Body of pancreas (tissue), 4 donors: ENCODE measurements at regions not wholly inside any gene's neighbourhood (a gene's known extent, or its start where the extent isn't known, plus 50 kb on each side); places are given as distances from the start of the nearest gene placed in this dataset.
"Not testable (repeated sequence)": the region's sequence is repeated elsewhere in the genome, so short reads cannot be mapped to it uniquely, and the experiment has no call there.

Experiments used
- ATAC-seq: fragments of 150-250 bp; one replicate; pipeline ENCODE4 v1.9.1; 2016
- DNase-seq, 4 donors: peaks; one replicate each; pipeline ENCODE4 v3.0.0-alpha.2; 2019
- H3K27ac ChIP-seq, 4 donors: fragments of 200-600 bp; sonication (generic); 1 replicate in 3 of 4; 2 replicates in 1 of 4; pipeline versions ENCODE4 v1.5.1 to v1.6.1; 2016 to 2019; ENCODE audit warnings: mild to moderate bottlenecking in 1 of 4, mixed read lengths in 1 of 4, moderate library complexity in 1 of 4
- H3K27me3 ChIP-seq, 2 donors: fragments of 200-600 bp; sonication (generic); one replicate each; pipeline ENCODE4 v1.6.0; 2016; ENCODE audit warnings: mild to moderate bottlenecking in 1 of 2
- H3K36me3 ChIP-seq, 2 donors: fragments of 200-600 bp; sonication (generic); replicated peaks in 1 of 2; 2 replicates each; pipeline ENCODE4 v1.5.1; 2016; ENCODE audit warnings: low read depth in 2 of 2; ENCODE audit not compliant: insufficient read depth in 1 of 2
- H3K4me1 ChIP-seq: fragments of 200-600 bp; sonication (generic); one replicate; pipeline ENCODE4 v1.6.0; 2016
- H3K4me3 ChIP-seq, 2 donors: fragments of 200-600 bp; sonication (generic); 1 replicate in 1 of 2; 2 replicates in 1 of 2; pipeline ENCODE4 v1.5.1; 2016 to 2019
- H3K9me3 ChIP-seq, 3 donors: fragments of 200-600 bp; sonication (generic); 1 replicate in 2 of 3; 2 replicates in 1 of 3; pipeline ENCODE4 v1.5.1; 2016
- CTCF ChIP-seq, 7 experiments: fragments of 450-650 bp in 4 of 7; fragments of 200-600 bp in 3 of 7; sonication (generic) in 3 of 7; IDR thresholded peaks; one replicate each; pipeline ENCODE4 v1.5.1; 2016 to 2019; ENCODE audit warnings: antibody characterized with exemption in 7 of 7
- POLR2A ChIP-seq, 3 donors: fragments of 450-650 bp; IDR thresholded peaks; one replicate each; pipeline ENCODE4 v1.6.1; 2016; ENCODE audit warnings: antibody characterized with exemption in 3 of 3, mild to moderate bottlenecking in 2 of 3
- WGBS, 2 donors: methylation state at CpG; one replicate each; pipeline ENCODE4 v1.1.5; 2017; 5-methylcytosine and 5-hydroxymethylcytosine counted together
- intact Hi-C: fragments of 100-400 bp; cut with DNase I; formaldehyde crosslinking; loops from one replicate; pipeline ENCODE4 v1.15.1; 2023

GRCh38 chr21:33139084-33139483 lies 69.1 kb downstream of the OLIG1 start:
- Histone ChIP-seq H3K27ac (no peak overlapping the region), H3K4me3 (no peak overlapping the region), H3K9me3 (no peaks in the 10 kb centered on the region), H3K27me3 (no peaks in the 10 kb centered on the region), H3K4me1 (no peaks in the 10 kb centered on the region), H3K36me3 (no peaks in the 10 kb centered on the region)
- TF ChIP-seq POLR2A (IDR thresholded peaks at IDR 0.05) (no peak), CTCF (IDR thresholded peaks at IDR 0.05) (no peak)
- ATAC-seq (no peak), DNase-seq (no peak)
- intact Hi-C loops: no loop called here
- WGBS, 2 donors: 47 to 48% methylated on average over 13 to 18 of the region's 18 CpGs

DNA sequence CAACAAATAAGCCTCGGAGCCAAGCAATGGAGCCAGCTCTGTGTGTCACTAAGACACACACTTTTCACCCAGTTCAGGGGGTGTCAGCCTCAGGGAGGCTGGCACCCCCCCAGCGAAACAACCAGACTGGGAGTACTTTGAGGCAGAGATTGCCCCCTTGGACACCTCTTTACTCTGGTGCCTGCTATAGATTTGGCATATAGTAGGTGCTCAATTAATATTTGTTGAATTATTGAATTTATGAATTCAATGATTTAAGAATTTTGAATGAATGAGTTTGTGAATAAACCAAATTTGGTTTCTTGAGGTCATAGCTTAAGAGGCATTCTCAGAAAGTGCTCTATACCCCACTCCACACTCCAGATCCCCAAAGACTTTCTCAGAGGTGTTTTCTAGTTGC lies 70.3 kb downstream of the OLIG1 start:
- no peak for ATAC-seq

DNA sequence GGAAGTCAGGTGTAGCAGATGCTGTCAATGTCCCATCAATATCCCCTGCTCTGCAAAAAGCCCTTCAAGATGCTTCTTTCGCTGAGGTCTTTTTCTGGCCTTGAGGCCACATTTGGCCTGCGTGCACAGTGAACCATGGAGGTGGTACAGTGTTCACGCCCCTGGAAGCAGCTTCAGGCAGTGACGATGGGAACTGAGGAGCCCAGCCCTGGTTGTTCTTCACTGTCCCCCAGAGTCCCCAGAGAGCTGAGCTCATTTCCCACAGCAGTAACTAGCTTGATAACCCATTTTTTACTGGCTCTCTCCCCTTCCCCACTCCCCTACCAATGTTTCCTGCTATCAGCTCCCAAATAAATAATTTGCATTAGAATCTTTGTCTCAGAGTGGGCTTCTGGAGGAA lies 76.5 kb downstream of the OLIG1 start:
- Histone ChIP-seq H3K36me3 (no peaks in the 10 kb centered on the region), H3K4me3 (no peak overlapping the region), H3K4me1 (no peaks in the 10 kb centered on the region), H3K9me3 (no peaks in the 10 kb centered on the region), H3K27ac (no peak overlapping the region), H3K27me3 (no peaks in the 10 kb centered on the region)
- TF ChIP-seq POLR2A (IDR thresholded peaks at IDR 0.05) (no peak), CTCF (IDR thresholded peaks at IDR 0.05) (no peak)
- DNase-seq: no peak
- intact Hi-C loops: no loop called here
- ATAC-seq: no peak
- 58 to 70% methylated on average over 4 of the region's 4 CpGs for WGBS, 2 donors

More for the DNA sequence above, 70.3 kb downstream of the OLIG1 start:
- no peak for TF ChIP-seq CTCF (IDR thresholded peaks at IDR 0.05)
- TF ChIP-seq POLR2A (IDR thresholded peaks at IDR 0.05): no peak
- intact Hi-C loops: no loop called here
- Histone ChIP-seq H3K27me3 (no peaks in the 10 kb centered on the region), H3K36me3 (no peaks in the 10 kb centered on the region), H3K9me3 (no peaks in the 10 kb centered on the region), H3K4me1 (no peaks in the 10 kb centered on the region), H3K27ac (no peak overlapping the region), H3K4me3 (no peak overlapping the region)
- no peak for DNase-seq
- WGBS, 2 donors: 55 to 68% methylated on average over 2 of the region's 2 CpGs

GRCh38 chr21:33149181-33149580 lies 79.2 kb downstream of the OLIG1 start:
- Histone ChIP-seq H3K36me3 (no peaks in the 10 kb centered on the region), H3K9me3 (no peaks in the 10 kb centered on the region), H3K4me3 (no peak overlapping the region), H3K4me1 (no peaks in the 10 kb centered on the region), H3K27ac (no peak overlapping the region), H3K27me3 (no peaks in the 10 kb centered on the region)
- TF ChIP-seq POLR2A (IDR thresholded peaks at IDR 0.05) (no peak), CTCF (IDR thresholded peaks at IDR 0.05) (no peak)
- no peak for DNase-seq
- WGBS, 2 donors: 61 to 66% methylated on average over 9 to 11 of the region's 11 CpGs
- no peak for ATAC-seq
- intact Hi-C loops: no loop called here

- H3K9me3 ChIP-seq, DNase-seq, H3K27me3 ChIP-seq, ATAC-seq, H3K4me3 ChIP-seq, H3K4me1 ChIP-seq, H3K27ac ChIP-seq, intact Hi-C loops, H3K36me3 ChIP-seq: not testable (repeated sequence)
- WGBS, 2 donors: 71 to 82% methylated on average over 3 of the region's 3 CpGs
Measured at GRCh38 chr21:33150968-33151367, 78.8 kb upstream of the IFNAR2 start.
